NCI-H2196 treated with DMSO at 0.1 percent for 48 hours (cell line): ENCODE measurements at regions not wholly inside any gene's neighbourhood (a gene's known extent, or its start where the extent isn't known, plus 50 kb on each side); places are given as distances from the start of the nearest gene placed in this dataset.

Source experiments
- DNase-seq: peaks from one replicate; lab custom pipeline; 2025; ENCODE audit not compliant: unreplicated experiment; lab: John Stamatoyannopoulos, UW

DNA sequence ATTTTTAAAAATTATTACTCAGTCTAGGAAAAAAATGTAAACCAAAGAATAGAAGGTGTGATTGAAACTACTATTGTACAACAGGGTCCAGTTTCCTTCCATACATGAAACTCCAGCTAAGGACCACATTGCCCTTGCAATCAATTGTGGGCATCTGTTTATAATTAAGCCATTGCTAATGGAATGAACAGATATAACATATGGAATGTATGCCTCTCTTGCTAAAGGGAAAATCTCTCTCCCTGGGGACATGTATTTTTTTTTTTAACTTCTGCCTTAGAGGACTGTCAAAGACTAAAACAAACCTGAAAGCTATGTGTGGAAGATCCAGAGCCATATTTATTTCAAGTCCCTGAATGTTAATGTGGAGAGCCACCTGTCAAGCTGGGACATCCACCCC is 336.8 kb upstream of the MANEA start:
- no peak for DNase-seq

DNA sequence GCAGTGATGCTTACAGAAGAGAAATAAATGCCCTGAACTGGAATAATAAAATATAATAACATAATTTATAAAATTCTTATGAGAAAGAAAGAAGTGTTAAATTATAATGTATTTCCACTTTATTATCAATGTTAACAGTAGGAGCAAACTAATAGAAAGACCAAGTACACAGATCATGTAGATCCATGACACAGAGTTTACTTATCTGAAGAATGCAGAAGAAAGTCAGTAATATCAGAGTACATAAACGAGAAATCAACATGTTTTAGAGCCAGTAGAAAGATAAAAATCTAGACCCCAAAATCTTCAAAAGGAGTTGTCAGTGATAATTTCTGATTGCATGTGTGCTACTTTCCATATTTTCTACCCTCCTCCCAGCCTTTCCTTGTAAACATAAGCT is 334.8 kb upstream of the MANEA start:
- no peak for DNase-seq

DNA sequence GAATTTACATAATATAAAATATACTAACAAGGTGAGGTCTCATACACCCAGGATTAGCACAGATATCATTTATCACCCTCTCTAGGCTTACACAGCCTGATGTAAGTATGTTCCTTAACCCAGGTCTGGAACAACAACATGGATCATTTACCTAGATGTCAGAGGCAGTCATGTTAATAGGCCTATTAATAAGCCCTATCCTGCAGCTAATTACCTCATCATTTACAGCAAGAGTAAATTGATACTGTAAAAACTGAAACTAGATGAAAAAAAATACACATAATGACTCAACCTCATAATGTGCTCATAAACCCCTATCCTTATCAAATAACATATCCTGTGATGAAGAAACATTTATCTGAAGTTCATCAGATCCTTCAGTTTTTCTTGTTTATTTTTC is 334.3 kb upstream of the MANEA start:
- DNase-seq: no peak

DNA sequence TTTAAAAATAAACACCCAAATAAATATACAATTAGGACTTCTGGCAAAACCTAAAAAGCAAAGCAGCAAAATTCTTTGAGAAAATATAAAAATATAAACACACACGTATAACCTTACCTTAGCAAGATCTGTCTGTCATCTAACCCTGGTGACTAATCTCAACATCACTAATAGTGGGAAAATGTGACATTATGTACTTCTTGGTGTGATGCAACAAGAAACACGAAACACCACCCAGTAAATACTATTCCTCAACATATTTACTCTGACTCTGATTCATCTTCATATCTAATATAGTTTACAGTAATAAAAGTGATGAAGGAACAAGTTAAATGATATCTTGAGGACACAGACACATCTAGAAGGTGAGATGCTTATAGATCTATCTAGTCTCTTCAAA is 332.6 kb upstream of the MANEA start:
- DNase-seq: no peak

DNA sequence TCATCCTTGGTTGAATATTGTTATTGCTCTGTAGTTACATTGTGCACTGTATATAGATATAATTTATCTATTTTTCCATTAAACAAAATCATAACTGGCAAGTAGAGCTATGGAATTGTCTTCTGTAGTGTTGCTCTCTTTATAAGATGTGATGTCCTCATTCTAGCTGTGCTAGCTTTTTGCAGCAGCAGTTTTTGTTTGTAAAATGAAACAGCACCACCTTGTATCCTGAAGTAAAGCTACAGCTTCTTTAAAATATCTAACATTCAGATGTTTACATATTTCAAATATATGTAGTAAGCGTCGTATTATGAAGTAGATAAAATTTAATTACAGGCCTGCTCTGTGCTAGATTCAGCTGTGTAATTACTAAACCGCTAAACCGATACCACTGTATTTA is 328.8 kb upstream of the MANEA start:
- no peak for DNase-seq

DNA sequence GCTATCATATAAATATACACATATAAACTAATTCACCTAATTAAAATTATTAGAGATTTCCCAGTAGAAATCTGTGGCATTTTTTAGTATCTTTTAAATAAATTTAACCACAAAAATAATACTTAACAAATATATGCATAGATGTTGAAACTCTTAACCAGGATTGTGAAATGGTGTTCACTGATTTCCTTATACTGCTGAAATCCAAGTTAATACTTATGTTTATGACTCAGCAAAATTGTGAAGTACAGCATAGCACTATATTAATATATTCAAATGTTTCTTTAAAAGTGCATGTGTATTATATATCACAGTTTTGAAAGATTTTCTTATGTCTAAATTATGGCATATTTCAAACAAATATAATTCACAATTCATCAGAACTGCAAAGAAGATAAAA is 328.2 kb upstream of the MANEA start:
- DNase-seq: no peak

DNA sequence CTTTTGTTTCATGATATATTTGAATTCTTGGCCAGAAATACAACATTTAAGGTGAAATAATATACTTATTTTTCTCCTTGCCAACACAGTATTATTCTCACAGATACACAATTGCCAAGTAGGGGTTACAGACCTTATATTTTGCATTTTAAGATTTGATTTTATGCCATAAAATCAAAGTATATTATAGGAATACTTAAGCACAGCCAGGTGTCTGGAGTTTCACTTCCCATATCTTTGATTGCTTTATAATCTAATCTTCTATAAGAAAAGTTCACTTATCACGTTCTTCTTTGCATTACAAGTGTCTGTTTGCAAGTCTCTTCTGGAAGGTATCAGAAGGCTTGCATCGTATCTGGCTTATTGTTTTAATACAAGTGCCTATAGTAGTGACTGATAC is 327.7 kb upstream of the MANEA start:
- DNase-seq: no peak

DNA sequence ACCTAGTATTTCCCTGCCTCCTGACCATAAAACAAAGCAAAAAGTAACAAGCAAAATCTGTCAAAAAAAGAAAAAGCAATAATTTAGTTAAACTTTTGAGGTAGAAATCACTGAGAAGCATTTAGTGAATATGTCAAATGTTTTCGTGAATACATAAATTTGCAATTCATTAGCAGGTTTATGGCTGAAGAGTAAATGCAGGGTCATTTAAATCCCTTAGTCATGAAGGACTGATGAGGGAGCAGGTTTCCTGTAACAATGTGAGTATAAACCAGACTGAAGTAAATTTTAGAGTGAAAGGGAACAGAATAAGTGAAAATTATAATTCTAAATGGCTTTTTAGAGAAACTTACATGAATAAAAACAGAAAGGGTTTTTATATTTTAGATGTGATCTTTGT is 313.5 kb upstream of the MANEA start:
- DNase-seq: no peak

DNA sequence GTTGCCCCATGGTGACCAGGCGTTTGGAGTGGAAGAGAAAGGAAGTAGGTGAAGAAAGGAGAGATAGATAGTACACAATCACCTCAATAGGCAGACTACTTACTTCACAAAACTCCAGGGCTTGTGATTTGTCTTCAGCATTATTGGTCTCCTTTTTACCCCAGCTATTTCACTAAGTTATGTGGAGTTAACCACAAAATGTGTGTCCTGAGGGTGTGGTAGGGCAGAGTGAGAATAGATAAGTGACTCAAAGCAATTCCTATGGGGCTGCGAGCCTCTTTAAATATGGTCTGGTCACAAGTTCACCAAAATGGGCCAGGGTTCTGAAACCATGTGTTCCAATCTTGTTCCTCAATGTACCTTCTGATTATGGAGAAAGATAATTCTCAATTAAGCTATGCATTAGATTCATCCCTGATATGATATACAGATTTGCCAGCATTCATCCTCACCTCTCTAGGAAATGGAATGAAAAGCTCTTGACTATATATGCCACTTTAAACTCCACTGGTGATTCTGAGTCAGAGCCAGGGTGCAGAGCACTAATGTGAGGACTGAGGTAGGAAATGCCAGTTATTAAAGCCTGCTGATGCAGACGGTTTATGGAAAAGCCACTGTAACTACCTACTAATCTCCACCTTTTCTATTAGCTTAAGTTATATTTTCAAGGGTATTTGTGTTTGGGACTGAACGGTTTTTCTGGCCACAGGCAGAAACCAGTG is 310.6 kb upstream of the MANEA start:
- DNase-seq: no peak

DNA sequence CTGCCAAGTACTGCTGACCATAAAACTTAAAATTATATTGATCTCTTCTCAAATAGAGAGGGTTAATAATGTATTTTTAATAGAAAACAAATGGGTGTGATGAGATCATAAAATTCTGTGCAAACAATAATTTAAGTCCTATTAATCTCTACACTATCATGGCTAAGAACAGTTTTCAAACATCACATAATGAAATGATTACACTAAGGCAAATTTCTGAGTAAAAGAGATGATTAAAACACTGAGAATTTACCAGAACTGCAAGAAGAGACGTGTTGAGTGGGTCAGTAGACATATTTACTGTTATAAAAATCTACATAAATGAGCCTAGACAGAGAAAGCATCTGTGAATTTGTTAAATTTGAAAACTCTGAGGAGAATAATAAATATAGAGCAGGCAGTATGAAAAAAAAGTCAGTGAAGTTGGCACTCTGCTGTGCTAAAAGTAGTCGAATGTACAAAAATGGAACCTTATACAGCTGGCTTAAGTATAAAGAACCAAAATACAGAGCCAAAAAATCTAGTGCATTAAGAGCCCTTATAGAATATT is 302.6 kb upstream of the MANEA start:
- DNase-seq: no peak

DNA sequence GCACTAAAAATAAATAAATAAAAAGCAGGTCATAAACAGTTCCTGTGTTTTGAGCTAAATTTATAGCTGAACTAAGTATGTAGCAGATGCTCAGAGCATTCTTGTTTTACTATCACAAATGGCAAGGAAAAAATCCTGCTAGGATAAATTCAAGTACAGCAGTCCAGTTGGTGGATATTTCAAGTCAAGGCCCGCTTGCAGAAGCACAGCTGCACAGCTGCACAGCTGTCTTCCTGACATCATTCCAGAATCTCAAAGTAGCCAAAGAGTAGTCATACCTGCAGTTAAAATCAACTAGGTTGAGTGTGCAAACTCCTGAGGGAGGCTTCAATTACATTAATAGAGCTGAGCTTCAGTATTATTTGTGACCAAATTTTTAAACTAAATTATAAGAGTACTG is 297.7 kb upstream of the MANEA start:
- DNase-seq: no peak

DNA sequence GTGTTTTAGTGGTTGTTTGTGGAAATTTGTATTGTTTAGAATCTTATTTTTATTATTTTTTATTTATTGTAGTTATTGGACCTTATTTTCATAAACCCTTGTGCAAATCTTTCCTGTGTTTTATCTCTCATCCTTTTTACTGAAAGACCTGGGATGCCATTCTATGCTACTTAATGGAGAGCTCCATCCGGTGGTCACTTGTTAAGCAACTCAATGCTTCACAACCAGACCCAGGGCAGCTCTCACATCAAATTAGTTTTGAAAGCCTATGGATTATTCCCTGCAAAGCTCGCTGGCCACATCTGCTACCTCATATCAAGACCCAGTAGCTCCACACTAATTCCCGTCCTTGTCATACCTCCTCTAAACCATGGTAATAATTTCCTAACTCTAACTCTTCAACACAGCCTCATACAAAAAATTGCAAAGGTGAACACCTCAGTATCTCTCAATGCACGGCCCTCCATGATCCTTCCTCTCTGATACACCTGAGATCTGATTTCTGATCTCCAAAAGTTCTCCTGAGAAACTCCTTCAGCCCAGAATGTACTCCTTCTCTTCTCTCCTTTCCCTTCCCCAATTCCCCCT is 296.6 kb upstream of the MANEA start:
- no peak for DNase-seq

DNA sequence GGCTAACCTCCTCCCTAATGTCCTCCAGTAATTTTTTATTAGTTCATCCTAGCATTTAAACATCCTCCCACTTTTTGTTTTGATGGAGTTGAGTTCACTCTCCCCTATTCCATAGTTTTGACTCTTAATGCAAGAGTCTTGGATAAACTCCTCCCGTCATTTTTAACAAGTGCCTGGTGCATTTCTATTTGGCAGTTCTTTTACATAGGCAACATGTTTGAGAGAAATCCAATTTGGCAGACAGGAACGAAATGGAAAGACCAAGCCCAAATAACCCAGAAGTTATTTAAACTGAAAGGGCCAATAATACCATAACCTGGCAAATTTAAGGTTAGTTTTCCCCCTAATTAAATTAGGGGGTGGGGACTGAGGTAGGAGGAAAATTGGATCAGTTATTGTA is 291.5 kb upstream of the MANEA start:
- DNase-seq: no peak

DNA sequence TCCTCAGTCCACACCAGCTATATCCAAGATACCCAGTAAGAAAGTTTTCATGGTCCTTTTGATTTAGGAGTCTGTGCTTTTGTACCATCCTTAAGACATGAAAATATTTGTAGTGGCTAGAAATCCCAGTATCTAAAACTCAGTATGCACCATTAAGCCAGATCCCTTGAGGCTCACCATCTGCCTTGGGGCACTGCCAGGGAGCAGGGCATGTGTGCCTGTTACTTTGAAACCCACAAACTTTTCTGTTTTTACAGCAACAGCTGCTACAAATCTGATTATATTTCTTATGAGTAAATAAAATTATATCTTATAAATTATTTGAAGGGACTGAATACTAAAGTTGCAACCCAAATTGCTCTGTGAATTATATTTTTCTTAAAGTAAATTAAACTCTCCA is 290.5 kb upstream of the MANEA start:
- no peak for DNase-seq

DNA sequence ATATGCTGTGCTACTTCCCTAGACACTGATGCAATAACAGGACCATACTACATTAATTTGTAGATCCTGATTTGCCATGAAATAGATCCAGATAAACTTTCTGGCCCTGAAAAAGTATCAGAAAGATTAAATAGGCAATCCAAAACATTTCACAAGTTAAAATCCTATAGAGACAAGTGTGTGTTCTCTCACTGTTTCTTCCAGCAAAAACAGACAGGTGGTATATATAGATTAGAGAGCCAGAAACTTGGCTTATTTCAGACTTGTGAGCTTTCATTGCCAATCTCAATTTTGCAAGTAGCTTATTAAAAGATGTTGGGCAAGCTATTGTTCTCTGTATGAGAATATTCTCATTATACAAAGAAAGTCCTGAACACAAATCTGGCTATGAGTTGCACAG is 289.1 kb upstream of the MANEA start:
- no peak for DNase-seq

DNA sequence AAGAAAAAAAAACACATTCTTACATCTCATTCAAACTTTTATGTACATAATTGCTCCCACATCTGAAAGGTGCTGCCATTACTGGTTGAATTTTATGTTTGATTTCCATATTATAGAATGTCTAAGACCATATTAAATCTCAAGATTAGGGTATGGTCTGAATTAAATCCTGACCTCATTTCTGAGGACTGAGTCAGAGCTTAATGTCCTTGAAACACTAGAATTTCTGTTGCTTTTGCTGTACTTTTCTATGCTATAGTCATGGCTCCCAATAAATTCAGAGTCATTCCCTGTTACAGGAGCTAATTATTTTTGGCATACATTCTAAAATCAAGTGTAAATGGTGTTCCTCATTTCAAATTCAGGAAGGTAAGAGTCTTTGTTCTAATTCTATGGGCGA is 285.3 kb upstream of the MANEA start:
- DNase-seq: no peak

DNA sequence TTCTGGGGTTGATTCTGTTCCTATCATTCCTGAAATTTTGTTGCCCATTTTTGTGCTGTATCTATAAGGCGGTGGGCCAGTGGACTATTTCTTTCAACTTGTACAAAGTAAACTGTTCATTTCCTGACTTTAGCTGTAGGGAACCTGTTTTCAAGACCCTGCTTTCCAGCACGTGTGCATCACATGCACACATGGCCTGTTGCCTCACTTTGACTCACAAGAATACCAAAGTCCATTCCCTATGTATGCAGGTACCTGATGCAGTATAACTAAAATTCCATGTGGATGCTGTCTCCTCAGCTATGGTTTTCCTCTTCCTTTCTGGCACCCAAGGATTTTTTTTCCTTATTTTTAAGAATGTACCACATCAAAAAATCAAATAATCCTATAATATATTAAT is 284.1 kb upstream of the MANEA start:
- DNase-seq: no peak

DNA sequence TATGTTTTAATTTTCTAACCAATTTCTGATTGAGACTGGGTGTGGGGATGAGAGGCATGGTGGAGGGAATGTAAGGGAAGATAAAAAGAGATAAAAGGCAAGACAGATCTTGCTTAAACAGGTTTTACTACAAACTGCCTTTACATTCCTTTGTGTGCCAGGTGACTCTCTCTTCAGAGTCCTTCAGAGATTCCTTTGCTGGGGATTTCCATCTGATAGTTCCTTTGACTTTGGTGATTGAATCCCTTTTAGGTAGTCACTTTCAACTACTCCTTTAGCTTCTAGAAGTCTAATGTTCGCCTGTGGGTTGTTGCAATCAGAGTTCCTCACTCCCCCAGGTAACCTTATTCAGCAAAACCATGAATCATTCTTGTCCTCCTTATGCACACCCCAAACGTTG is 283.3 kb upstream of the MANEA start:
- DNase-seq: no peak

DNA sequence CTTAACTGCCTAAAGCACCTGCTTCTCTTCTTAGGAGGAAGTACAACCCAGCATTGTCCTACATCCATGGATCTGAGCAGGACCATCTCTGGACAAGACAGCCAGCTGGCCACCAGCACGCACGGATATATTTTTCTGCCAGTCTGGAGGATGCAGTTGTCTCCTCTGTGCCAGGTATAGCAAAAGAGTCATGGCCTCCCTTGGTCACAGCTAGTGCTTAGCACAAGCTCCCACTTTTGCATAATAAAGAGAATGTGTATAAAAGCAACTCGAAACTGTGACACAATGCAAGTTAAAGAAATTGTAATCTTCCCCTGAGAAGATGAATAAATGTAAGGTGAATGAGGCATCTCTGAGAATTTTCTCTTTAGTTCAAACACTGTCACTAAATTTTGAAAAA is 267.8 kb upstream of the MANEA start:
- DNase-seq: no peak

DNA sequence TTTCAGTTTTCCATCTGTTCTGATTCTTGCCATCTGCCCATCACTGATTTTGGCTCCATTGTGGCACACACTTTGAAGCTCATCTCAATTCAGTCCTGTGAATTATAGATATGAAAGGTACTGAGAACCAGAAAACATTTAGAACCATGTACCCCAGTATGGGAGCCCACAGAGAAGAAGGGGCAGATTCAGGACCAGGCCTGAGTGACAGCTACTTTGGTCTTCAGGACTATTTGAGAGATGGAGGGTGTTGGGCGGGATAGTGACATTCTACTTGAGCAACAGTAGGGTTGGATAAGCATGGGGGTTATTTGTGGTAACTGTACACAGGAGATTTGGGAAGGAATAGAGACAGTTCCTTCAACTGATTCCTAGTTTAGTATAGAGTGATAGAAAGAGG is 259.2 kb upstream of the MANEA start:
- no peak for DNase-seq

DNA sequence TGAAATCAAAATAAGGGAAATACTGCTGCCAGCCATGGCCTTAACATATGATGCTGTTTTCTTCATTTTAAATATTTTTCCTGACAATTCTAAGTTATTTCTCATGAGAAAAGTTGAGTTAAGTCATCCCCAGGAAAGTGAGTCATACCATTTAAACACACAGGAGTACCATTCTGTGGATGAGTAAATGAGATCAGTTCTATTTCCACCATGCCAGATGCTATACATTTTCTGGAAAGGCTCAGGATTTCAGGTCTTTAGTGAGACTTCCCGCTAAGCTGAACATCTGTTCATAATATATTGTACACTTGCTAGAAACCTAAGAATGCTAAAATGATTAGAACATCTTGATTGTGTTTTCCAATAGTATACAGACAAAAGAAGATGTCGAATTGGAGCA is 256.2 kb upstream of the MANEA start:
- DNase-seq: no peak

DNA sequence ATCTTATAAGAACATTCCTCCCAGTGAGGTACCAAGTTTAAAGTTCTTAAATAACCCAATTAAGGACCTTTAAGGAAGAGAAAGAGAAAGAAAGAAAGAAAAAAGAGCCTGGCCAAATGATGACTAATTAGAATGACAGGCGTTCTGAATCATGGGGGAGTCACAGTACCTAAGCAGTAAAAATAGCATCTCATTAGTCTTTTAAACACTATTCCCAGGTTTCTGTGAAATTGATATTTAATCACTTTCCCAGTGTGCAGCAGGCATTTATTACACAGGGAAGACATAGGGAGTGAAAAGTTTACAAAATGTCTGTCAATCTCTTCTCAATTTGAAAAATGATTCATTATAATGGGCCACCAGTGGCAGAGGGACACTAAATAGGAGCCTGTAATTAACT is 251.4 kb upstream of the MANEA start:
- no peak for DNase-seq

DNA sequence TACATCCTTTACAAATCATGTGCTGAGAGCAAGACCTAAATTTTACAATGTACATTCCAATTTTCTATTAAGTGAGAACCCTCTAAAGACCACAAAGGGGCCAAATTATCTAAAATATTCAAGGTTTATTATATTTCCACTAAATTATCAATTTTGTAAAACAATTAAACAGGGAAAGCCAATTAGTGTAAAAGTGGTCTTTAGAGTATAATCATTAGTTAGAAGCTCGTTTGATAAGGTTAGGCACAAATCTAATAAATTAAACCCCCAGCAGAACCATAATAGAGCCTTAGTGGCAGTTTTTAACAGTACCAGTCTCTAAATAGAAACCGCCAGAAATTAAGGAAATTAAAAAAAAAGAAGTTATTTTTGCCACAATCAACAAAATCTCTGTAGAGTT is 249.1 kb upstream of the MANEA start:
- DNase-seq: no peak
